ENCODE measurements at regions not wholly inside any gene's neighbourhood (a gene's known extent, or its start where the extent isn't known, plus 50 kb on each side); places are given as distances from the start of the nearest gene placed in this dataset.
"Not testable (repeated sequence)": the region's sequence is repeated elsewhere in the genome, so short reads cannot be mapped to it uniquely, and the experiment has no call there.

GRCh38 chr2:4139316-4139715, 435.9 kb downstream of the DCDC2C start:
- DNase-seq (ENCODE audit: low read depth, low spot score), result no peak

DNA sequence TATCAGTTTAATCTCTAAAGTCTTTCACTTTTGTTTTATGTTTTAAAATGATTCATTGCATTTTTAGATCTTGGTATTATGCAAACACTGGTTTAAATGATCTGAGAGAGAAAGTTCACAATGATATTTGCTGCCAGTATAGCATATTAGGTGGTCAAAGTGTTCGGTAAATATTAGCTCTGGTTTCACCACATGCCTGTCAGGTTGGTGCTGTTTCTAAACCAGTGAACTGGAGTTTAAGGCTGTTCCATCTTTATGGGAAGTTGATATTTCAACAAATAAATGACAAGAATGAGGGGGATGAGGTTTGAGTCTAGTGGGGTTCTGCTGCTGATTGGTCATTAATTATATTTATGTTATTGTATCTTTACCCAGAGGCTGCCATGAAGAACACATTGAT, 436.4 kb downstream of the DCDC2C start:
- no peak for DNase-seq (ENCODE audit: low read depth, low spot score)

- no peak for DNase-seq (ENCODE audit: low read depth, low spot score)
Measured at GRCh38 chr2:4140281-4140970, 437.1 kb downstream of the DCDC2C start.

DNA sequence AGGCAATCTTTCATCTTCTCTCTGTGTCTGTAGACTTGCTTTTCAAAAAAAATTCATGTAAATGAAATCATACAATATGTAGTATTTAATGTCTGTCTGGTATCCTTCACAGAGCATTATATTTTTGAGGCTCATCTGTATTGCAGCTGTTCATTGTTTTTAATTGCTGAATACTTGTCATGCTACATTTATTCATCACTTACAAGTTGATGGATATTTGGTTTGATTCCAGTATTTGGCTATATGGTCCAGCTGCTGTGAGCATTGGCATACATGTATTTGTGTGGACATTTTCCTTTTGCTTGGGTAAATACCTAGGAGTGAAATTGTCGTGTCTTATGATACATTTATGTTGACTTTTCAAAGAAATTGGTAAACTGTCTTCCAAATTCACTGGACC, 441.4 kb downstream of the DCDC2C start:
- DNase-seq (ENCODE audit: low read depth, low spot score), result no peak

GRCh38 chr2:4151521-4151920, 448.1 kb downstream of the DCDC2C start:
- no peak for DNase-seq (ENCODE audit: low read depth, low spot score)

DNA sequence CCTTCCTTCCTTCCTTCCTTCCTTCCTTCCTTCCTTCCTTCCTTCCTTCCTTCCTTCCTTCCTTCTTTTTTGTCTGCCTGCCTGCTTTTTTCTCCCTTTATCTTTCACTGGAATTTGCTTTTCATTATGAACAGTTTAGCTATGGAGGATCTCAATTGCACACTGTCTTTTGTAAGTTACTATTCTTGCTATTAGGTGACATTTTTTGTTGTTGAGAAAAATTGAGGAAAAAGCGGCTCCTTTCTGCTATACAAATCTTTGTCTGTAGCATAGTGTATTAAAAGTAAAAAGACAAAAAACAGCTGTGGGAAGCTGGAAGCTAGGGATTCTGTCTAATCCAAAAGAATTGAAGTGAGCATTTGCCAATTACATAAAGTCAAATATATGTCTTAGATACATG, 448.7 kb downstream of the DCDC2C start:
- no peak for DNase-seq (ENCODE audit: low read depth, low spot score)

GRCh38 chr2:4168834-4169233, 465.5 kb downstream of the DCDC2C start:
- DNase-seq (ENCODE audit: low read depth, low spot score), result no peak

- no peak for DNase-seq (ENCODE audit: low read depth, low spot score)
Measured at GRCh38 chr2:4174796-4175195, 471.4 kb downstream of the DCDC2C start.

- DNase-seq (ENCODE audit: low read depth, low spot score), result no peak
Measured at GRCh38 chr2:4175343-4175742, 472.0 kb downstream of the DCDC2C start.

DNA sequence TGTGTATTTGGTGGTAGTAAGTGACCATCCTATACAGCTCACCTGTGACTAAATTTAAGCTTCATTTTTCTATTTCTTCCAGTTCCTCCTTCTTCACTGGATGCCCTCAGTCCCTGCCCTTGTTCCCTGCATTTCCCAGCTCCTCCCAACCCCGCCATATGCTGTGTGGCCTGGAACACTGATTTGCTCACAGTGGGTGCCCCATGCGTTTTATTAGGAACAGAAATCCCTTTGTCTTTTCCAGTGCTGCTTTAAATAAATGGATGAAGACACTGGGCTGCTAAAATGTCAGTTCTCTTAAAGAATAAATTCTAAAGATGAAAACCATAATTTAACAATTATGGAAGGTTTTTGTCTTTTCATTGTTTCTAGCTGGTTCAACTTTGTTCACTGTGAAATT, 477.3 kb downstream of the DCDC2C start:
- DNase-seq (ENCODE audit: low read depth, low spot score), result no peak

DNA sequence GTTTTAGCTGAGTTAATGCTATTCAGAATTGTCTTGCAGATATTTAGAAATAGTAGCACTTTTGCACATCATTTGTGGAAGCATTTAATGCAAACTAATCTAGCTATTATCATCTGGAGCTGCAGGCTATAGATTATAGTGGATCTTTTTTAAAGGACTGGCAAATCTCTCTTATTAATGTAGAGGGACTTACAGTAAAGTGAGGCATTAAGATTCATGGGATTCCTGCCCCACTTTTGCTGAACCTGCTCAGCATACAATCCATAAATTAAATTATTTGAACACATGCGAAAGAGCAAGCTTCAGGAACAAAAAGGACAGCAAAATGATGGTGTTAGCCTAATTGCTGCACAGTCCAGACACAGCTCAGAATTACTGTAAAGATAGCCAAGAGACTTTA, 477.7 kb downstream of the DCDC2C start:
- no peak for DNase-seq (ENCODE audit: low read depth, low spot score)

GRCh38 chr2:4188561-4188960, 485.2 kb downstream of the DCDC2C start:
- no peak for DNase-seq (ENCODE audit: low read depth, low spot score)

GRCh38 chr2:4190548-4190947, 487.2 kb downstream of the DCDC2C start:
- DNase-seq (ENCODE audit: low read depth, low spot score), result no peak

GRCh38 chr2:4192119-4192518, 488.7 kb downstream of the DCDC2C start:
- no peak for DNase-seq (ENCODE audit: low read depth, low spot score)

DNA sequence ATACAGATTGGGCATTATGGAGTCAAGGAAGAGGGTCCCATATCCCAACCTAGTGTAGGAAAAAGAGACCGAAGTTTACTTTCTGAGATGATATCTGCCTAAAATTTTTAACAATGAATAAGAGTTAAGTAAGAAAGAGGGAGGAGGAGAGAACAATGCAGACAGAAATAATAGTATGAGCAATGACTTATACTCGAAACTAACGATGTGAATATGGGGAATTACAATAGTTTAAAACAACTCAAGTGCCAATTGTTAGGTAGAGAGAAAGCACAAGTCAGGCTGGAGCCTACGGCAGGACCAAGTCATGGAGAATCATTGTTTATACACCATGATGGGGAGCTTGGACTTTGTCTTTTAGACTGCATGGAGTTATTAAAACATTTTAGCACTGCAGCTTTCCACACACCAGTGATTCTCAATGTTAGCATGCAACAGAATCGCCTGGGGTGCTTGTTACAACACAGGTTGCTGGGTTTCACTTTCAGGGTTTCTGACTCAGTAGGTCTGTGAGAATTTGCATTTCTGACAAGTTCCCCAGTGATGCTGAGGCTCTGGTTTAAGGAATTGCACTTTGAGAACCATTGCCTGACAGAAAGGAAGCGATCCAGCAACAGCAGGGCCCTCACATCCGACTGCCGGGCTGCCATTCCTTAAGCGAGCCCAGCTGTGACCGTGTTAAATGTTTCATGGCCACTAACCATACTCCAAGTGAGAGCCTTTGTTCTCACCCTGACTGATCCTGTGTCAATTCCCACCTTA, 511.2 kb downstream of the DCDC2C start:
- no peak for DNase-seq (ENCODE audit: low read depth, low spot score)

DNA sequence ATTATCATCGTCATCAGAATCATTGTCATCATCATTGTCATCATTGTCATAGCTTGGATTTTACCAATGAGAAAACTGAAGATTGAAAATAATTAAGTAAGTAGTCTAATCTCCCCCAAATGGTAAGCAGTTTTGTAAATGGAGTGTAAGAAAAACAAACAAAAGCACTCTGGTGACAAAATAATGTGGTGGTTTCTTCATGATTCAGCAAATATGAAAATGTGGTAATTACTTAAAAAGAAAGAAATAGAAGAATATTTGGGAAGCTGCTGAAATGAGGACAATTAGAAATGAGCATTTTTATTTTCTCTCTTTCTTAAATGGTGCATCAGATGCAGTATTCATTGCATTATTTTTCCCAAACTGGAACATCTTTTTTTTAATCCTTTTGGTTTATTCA, 514.4 kb downstream of the DCDC2C start:
- DNase-seq (ENCODE audit: low read depth, low spot score), result no peak

DNA sequence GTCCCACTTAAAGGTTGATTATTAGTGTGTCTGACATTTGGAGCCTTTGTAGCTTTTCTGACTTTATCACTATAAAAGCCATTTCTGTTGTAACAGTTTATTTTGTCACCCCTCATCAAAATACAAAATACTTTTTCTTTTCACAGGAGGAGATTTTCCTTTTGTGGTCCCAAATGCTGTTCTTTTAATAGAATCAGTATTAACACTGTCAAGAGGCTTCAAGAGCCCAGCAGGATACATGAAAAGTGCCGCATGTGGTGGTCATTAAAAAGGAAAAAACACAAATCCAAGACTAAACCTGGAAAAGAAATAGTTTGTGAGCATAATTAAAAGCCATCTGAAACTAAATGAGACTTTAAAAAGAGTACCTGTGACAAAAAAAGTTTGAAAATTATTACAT, 515.7 kb downstream of the DCDC2C start:
- DNase-seq (ENCODE audit: low read depth, low spot score), result no peak

DNA sequence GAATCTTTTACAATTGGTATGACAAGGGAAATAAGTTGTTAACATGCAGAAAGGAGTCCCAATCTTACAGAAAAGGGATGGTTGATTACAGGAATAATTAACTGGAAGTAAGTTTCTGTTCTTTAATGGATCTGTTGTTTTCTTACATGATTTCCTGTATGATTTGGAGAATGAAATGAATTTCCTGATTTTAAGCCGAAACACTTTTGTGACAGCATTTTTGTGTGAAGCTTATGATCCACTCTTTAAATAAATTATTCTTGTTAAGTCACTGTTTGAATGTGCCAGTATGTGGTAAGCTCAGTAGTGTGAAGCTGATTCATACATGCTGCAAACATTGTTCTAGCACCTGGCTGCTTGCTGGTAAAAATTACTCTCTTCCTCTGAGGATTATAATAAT, 516.2 kb downstream of the DCDC2C start:
- DNase-seq (ENCODE audit: low read depth, low spot score), result no peak

GRCh38 chr2:4221434-4221833, 518.1 kb downstream of the DCDC2C start:
- DNase-seq (ENCODE audit: low read depth, low spot score), result no peak

- DNase-seq (ENCODE audit: low read depth, low spot score), result no peak
Measured at GRCh38 chr2:4221845-4222244, 518.5 kb downstream of the DCDC2C start.

DNA sequence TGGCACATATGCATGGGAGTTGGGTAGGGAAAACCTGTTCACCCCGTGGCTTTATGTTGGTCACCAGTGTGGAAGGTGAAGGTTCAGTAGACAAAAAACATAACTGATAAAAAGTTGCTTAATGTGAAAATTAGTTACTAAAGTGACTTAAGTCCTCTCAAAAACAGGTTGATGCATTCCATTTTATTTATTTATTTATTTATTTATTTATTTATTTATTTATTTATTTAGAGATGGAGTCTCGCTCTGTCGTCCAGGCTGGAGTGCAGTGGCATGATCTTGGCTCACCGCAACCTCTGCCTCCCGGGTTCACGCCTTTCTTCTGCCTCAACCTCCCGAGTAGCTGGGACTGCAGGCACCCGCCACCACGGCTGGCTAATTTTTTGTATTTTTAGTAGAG, 541.0 kb downstream of the DCDC2C start:
- not testable (repeated sequence) for DNase-seq (ENCODE audit: low read depth, low spot score)

GRCh38 chr2:4246364-4247131, 543.2 kb downstream of the DCDC2C start:
- no peak for DNase-seq (ENCODE audit: low read depth, low spot score)

GRCh38 chr2:4247791-4248190, 544.4 kb downstream of the DCDC2C start:
- DNase-seq (ENCODE audit: low read depth, low spot score), result no peak
